Kidney (tissue), 13 donors: ENCODE measurements at regions not wholly inside any gene's neighbourhood (a gene's known extent, or its start where the extent isn't known, plus 50 kb on each side); places are given as distances from the start of the nearest gene placed in this dataset.

Experiments
- DNase-seq, 5 donors: peaks; one replicate each; pipeline ENCODE4 v3.0.0-alpha.2; 2013 to 2020
- FAIRE-seq: peaks from 2 replicates; lab custom pipeline; 2012; peaks lifted over from hg19 to GRCh38; lab: Jason Lieb, UNC
- H3K27ac ChIP-seq, 2 donors: one replicate each; pipeline ENCODE4 v1.7.0; 2013; ENCODE audit warnings: low read depth in 2 of 2, low read length in 2 of 2, inconsistent platforms in 1 of 2
- H3K27me3 ChIP-seq: one replicate; pipeline ENCODE4 v1.7.1; 2013; ENCODE audit warnings: low read length, inconsistent platforms; ENCODE audit not compliant: control insufficient read depth, insufficient read depth
- H3K36me3 ChIP-seq, 3 donors: one replicate each; pipeline versions ENCODE4 v1.7.0 to v1.7.1; 2013; ENCODE audit warnings: low read length in 3 of 3, control low read depth in 1 of 3, inconsistent platforms in 1 of 3; ENCODE audit not compliant: insufficient read depth in 3 of 3, control insufficient read depth in 2 of 3
- H3K4me1 ChIP-seq, 3 donors: one replicate each; pipeline versions ENCODE4 v1.7.0 to v1.7.1; 2013; ENCODE audit warnings: low read length in 3 of 3, inconsistent platforms in 1 of 3, low read depth in 1 of 3; ENCODE audit not compliant: control insufficient read depth in 2 of 3, insufficient read depth in 2 of 3
- H3K4me3 ChIP-seq, 3 donors: one replicate each; pipeline versions ENCODE4 v1.7.0 to v1.8.1; 2013; ENCODE audit warnings: low read length in 3 of 3, control low read depth in 1 of 3, inconsistent platforms in 1 of 3
- H3K9ac ChIP-seq, 3 donors: one replicate each; pipeline versions ENCODE4 v1.7.0 to v1.7.1; 2013; ENCODE audit warnings: low read length in 3 of 3, control low read depth in 1 of 3, inconsistent platforms in 1 of 3
- H3K9me3 ChIP-seq, 3 donors: one replicate each; pipeline versions ENCODE4 v1.7.0 to v1.7.1; 2013; ENCODE audit warnings: low read length in 3 of 3, control low read depth in 1 of 3, inconsistent platforms in 1 of 3; ENCODE audit not compliant: control insufficient read depth in 2 of 3, insufficient read depth in 1 of 3
- CTCF ChIP-seq: IDR thresholded peaks from 3 replicates; pipeline ENCODE4 v1.5.1; 2012; ENCODE audit warnings: mild to moderate bottlenecking, moderate library complexity, borderline replicate concordance; ENCODE audit not compliant: insufficient read depth; ENCODE audit errors: extremely low read depth
- intact Hi-C: fragments of 100-400 bp; cut with DNase I; formaldehyde crosslinking; loops from one replicate; pipeline ENCODE4 v1.11.1; 2022
- donor health status: control.
- donor health status: control.
- donor health status: control.
- donor health status: control.
- donor health status: control.
- donor health status: DM: yes; HTN: yes; CAD: no.
- donor health status: Normal renal cell carcinoma (clear cell type).

GRCh38 chr11:122204206-122204605, 88.2 kb upstream of the BLID start:
- no peak overlapping the region for H3K9ac ChIP-seq
- intact Hi-C loops, result no loop called here

DNA sequence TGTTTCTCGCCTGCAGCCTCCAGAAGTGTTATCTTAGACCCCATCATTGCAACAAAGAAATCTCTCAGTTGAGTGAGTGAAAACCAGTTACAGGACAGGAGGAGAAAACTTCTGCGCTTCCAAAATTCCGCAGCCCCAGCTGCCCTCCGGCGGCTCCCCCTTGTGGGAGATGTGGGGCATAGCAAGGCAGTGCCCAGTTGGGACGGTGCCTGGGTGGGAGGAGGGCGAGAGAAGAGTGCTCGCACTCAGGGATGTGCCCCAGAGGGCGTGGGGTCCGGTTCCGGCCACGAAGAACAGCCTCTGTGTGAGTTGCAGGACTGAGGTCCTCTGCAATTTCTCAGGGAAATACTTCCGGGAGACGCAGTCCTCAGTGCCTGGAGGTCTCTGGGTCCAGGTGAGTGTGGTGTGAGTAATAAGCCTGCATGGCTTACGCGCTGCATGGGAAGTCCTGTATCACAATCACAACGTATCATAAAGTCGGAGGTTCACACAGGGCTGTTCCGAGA, 87.0 kb upstream of the BLID start:
- H3K4me1 ChIP-seq, result peaks cover 0 to 15% (median 3%) of the 10 kb centered on the region in 3 donors
- no peaks in the 10 kb centered on the region for H3K9me3 ChIP-seq
- H3K36me3 ChIP-seq, result no peaks in the 10 kb centered on the region
- peak; percentile 75 for TF ChIP-seq CTCF
- H3K9ac ChIP-seq, result peak overlapping the region; percentile 16 to 65 (median 43)
- no peak for FAIRE-seq
- H3K27me3 ChIP-seq, result no peaks in the 10 kb centered on the region
- H3K4me3 ChIP-seq, result peak overlapping the region; percentile 51 to 74 (median 58)
- intact Hi-C loops, result no loop called here
- H3K27ac ChIP-seq, result peak overlapping the region in 1 of 2 donors; percentile 69
- DNase-seq, result peak; percentile 71 to 81 (median 77)

More at GRCh38 chr11:122204206-122204605, 88.2 kb upstream of the BLID start:
- H3K27me3 ChIP-seq, result no peaks in the 10 kb centered on the region
- no peaks in the 10 kb centered on the region for H3K36me3 ChIP-seq
- peaks cover 0 to 17% (median 3%) of the 10 kb centered on the region in 3 donors for H3K4me1 ChIP-seq
- DNase-seq (no peak), FAIRE-seq (no peak)
- no peak for TF ChIP-seq CTCF
- no peak overlapping the region for H3K4me3 ChIP-seq
- no peaks in the 10 kb centered on the region for H3K9me3 ChIP-seq
- no peak overlapping the region for H3K27ac ChIP-seq

- Histone ChIP-seq H3K27me3 (no peaks in the 10 kb centered on the region), H3K4me1 (peaks cover 0 to 12% (median 3%) of the 10 kb centered on the region in 3 donors), H3K9ac (peak overlapping the region; percentile 43 to 65 (median 55)), H3K9me3 (no peaks in the 10 kb centered on the region), H3K4me3 (peak overlapping the region; percentile 51 to 74 (median 58)), H3K27ac (peak overlapping the region in 1 of 2 donors; percentile 69), H3K36me3 (no peaks in the 10 kb centered on the region)
- TF ChIP-seq CTCF, result no peak
- FAIRE-seq (no peak), DNase-seq (peak in 3 of 5 donors; percentile 13 to 48 (median 22))
- intact Hi-C loops, result no loop called here
These were observed 86.3 kb upstream of the BLID start for GRCh38 chr11:122202161-122202950.
